ENCODE measurements at regions not wholly inside any gene's neighbourhood (a gene's known extent, or its start where the extent isn't known, plus 50 kb on each side); places are given as distances from the start of the nearest gene placed in this dataset.

DNA sequence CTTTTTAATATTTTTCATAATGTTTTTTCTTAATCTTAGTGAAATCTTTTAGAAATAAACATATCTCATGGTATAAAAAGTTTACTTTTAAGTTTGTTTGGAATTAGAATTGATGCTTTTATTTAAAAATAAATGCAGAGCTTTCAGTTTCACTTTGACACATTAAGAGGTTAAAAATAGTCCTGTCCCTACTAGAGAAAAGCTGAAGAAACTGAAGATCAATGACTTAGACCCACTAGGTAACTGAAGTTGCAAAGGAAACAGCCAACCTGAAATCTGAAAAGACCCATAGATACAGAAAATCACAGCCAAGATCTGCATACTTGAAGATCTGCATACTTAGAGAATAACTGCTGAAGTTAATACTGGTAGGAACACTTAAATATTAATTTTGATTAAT, 237.6 kb downstream of the RAP2B start:
- no peaks in the 10 kb centered on the region for H3K4me1 ChIP-seq (ENCODE audit: control insufficient read depth in 1 of 2, insufficient read depth in 2 of 2, low read length in 2 of 2)
- TF ChIP-seq, protein P1, sequence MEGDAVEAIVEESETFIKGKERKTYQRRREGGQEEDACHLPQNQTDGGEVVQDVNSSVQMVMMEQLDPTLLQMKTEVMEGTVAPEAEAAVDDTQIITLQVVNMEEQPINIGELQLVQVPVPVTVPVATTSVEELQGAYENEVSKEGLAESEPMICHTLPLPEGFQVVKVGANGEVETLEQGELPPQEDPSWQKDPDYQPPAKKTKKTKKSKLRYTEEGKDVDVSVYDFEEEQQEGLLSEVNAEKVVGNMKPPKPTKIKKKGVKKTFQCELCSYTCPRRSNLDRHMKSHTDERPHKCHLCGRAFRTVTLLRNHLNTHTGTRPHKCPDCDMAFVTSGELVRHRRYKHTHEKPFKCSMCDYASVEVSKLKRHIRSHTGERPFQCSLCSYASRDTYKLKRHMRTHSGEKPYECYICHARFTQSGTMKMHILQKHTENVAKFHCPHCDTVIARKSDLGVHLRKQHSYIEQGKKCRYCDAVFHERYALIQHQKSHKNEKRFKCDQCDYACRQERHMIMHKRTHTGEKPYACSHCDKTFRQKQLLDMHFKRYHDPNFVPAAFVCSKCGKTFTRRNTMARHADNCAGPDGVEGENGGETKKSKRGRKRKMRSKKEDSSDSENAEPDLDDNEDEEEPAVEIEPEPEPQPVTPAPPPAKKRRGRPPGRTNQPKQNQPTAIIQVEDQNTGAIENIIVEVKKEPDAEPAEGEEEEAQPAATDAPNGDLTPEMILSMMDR (IDR thresholded peaks at IDR 0.05) = no peak
- Mint-ChIP-seq H3K9me3 (peaks cover 3 to 18% (median 7%) of the 10 kb centered on the region in 7 donors), H3K4me1 (peaks cover 7% of the 10 kb centered on the region), H3K36me3 (no peaks in the 10 kb centered on the region), H3K27me3 (ENCODE audit: low read depth in 3 of 3) (no peaks in the 10 kb centered on the region), H3K4me3 (no peak overlapping the region), H3K27ac (no peak overlapping the region)
- no peaks in the 10 kb centered on the region for H4K20me1 ChIP-seq (ENCODE audit: insufficient read depth, low read length)
- peaks cover 6 to 11% of the 10 kb centered on the region in 2 donors for H3K9me3 ChIP-seq (replicated peaks in 1 of 2; ENCODE audit: control insufficient read depth in 1 of 2, insufficient read depth in 1 of 2, low read length in 2 of 2)
- no peaks in the 10 kb centered on the region for H3K36me3 ChIP-seq (replicated peaks in 1 of 2; ENCODE audit: control insufficient read depth in 1 of 2, insufficient read depth in 2 of 2, low read length in 2 of 2)
- no peak overlapping the region for H3K4me2 ChIP-seq (replicated peaks; ENCODE audit: extremely low read depth, low read length, poor library complexity, severe bottlenecking)
- no peak overlapping the region for H3K9ac ChIP-seq (ENCODE audit: insufficient read depth, low read length, poor library complexity, severe bottlenecking)
- no peaks in the 10 kb centered on the region for H3K27me3 ChIP-seq (ENCODE audit: control insufficient read depth in 2 of 2, insufficient read depth in 2 of 2, low read length in 2 of 2)
- H3K27ac ChIP-seq (ENCODE audit: low read depth in 1 of 2, low read length in 2 of 2) = no peak overlapping the region
- no peak for DNase-seq
- peak overlapping the region; percentile 12 for H2AFZ ChIP-seq (ENCODE audit: insufficient read depth, low read depth, low read length, poor library complexity, severe bottlenecking)
- intact Hi-C loops (cut with micrococcal nuclease) = no loop called here
- no peaks in the 10 kb centered on the region for H3K79me2 ChIP-seq (ENCODE audit: insufficient read depth, low read length)
- no peak overlapping the region for H3K4me3 ChIP-seq (replicated peaks in 1 of 3; ENCODE audit: low read depth in 2 of 3, low read length in 3 of 3)

DNA sequence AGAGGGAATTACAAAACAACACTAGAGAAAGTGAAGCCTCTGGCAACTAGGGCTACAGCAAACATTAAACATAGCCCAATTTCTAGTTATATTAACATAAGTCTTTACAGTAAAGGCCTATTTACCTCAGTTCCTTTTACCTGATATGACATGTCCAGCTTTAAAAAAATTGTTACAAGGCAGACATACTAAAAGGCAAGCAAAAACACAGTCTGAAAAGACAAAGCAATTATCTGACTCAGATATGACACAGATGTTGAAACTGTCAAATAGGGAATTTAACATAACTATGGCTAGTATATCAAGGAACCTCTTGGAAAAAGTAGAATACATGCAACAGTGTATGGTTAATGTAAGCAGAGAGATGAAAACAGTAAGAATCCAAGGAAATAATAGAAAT, 238.6 kb downstream of the RAP2B start:
- Histone ChIP-seq H3K27me3 (ENCODE audit: control insufficient read depth in 2 of 2, insufficient read depth in 2 of 2, low read length in 2 of 2) (no peaks in the 10 kb centered on the region), H2AFZ (ENCODE audit: insufficient read depth, low read depth, low read length, poor library complexity, severe bottlenecking) (peak overlapping the region; percentile 12)
- no peak overlapping the region for H3K4me3 Mint-ChIP-seq

More for the DNA sequence above, 238.6 kb downstream of the RAP2B start:
- peaks cover 0 to 11% of the 10 kb centered on the region in 2 donors for H3K9me3 ChIP-seq (replicated peaks in 1 of 2; ENCODE audit: control insufficient read depth in 1 of 2, insufficient read depth in 1 of 2, low read length in 2 of 2)
- H3K36me3 ChIP-seq (replicated peaks in 1 of 2; ENCODE audit: control insufficient read depth in 1 of 2, insufficient read depth in 2 of 2, low read length in 2 of 2) = no peaks in the 10 kb centered on the region
- H3K9ac ChIP-seq (ENCODE audit: insufficient read depth, low read length, poor library complexity, severe bottlenecking) = no peak overlapping the region
- H3K79me2 ChIP-seq (ENCODE audit: insufficient read depth, low read length) = no peaks in the 10 kb centered on the region
- H3K4me3 ChIP-seq (replicated peaks in 1 of 3; ENCODE audit: low read depth in 2 of 3, low read length in 3 of 3) = no peak overlapping the region
- no peaks in the 10 kb centered on the region for H3K4me1 ChIP-seq (ENCODE audit: control insufficient read depth in 1 of 2, insufficient read depth in 2 of 2, low read length in 2 of 2)
- TF ChIP-seq, protein P1 (IDR thresholded peaks at IDR 0.05) = no peak
- intact Hi-C loops (cut with micrococcal nuclease) = no loop called here
- H3K27ac Mint-ChIP-seq = no peak overlapping the region
- no peaks in the 10 kb centered on the region for H4K20me1 ChIP-seq (ENCODE audit: insufficient read depth, low read length)
- no peaks in the 10 kb centered on the region for H3K27me3 Mint-ChIP-seq (ENCODE audit: low read depth in 3 of 3)
- DNase-seq = no peak
- H3K4me1 Mint-ChIP-seq = peaks cover 7% of the 10 kb centered on the region
- no peak overlapping the region for H3K27ac ChIP-seq (ENCODE audit: low read depth in 1 of 2, low read length in 2 of 2)
- peaks cover 0 to 10% (median 3%) of the 10 kb centered on the region in 7 donors for H3K9me3 Mint-ChIP-seq
- no peaks in the 10 kb centered on the region for H3K36me3 Mint-ChIP-seq
- no peak overlapping the region for H3K4me2 ChIP-seq (replicated peaks; ENCODE audit: extremely low read depth, low read length, poor library complexity, severe bottlenecking)

Measured in CD14-positive monocyte (primary cell).